ENCODE measurements at regions not wholly inside any gene's neighbourhood (a gene's known extent, or its start where the extent isn't known, plus 50 kb on each side); places are given as distances from the start of the nearest gene placed in this dataset.

- Histone ChIP-seq H3K36me3 (no peaks in the 10 kb centered on the region), H3K4me1 (no peaks in the 10 kb centered on the region), H3K4me3 (ENCODE audit: low read depth, low read length) (no peak overlapping the region), H3K27me3 (no peaks in the 10 kb centered on the region), H3K9me3 (no peaks in the 10 kb centered on the region)
- DNase-seq = no peak
- TF ChIP-seq CTCF (IDR thresholded peaks at IDR 0.05; ENCODE audit: low read depth, low read length) = no peak
Measured at GRCh38 chr9:4349816-4350418, 50.0 kb upstream of the GLIS3 start.
